GM18858 (cell line): ENCODE measurements at regions not wholly inside any gene's neighbourhood (a gene's known extent, or its start where the extent isn't known, plus 50 kb on each side); places are given as distances from the start of the nearest gene placed in this dataset.

Experiments
- ATAC-seq: cut with Tn5 transposase; IDR thresholded peaks from one replicate; pipeline ENCODE4 v1.9.1; 2021; ENCODE audit not compliant: unreplicated experiment

DNA sequence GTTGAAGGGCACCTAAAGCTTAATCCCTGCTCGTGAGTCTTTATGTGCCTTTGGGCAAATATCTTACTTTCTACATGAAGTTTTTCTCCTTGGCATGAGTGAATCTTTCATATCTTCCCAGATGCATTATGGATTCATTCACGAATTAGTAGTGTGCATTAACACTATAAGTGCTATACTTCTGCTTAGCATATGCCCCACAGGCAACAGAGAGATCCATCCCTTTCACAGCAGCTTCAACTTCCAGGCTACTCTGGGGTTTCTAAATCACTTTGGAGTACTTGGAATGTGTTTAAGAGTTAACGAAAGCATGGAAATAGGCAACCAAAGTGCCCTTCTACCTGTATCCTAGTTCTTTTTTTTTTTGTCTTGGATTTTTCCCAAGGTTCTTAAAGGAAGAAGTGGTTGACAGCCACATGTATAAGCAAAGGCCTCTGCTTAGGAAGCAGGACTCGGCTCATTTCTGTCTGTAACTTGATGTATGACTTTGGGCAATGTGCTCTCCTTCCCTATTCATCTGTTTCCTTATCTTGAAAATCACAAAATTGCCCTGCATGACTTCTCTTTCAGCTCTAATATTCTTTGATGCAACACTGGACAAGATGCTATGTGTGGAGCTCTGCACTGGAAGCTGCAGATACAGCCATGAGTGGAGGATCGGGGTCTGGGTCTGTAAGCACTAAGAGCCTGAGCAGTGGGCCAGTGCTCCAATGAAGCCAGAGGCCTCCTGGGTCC, 54.5 kb upstream of the ME3 start:
- ATAC-seq: no peak

DNA sequence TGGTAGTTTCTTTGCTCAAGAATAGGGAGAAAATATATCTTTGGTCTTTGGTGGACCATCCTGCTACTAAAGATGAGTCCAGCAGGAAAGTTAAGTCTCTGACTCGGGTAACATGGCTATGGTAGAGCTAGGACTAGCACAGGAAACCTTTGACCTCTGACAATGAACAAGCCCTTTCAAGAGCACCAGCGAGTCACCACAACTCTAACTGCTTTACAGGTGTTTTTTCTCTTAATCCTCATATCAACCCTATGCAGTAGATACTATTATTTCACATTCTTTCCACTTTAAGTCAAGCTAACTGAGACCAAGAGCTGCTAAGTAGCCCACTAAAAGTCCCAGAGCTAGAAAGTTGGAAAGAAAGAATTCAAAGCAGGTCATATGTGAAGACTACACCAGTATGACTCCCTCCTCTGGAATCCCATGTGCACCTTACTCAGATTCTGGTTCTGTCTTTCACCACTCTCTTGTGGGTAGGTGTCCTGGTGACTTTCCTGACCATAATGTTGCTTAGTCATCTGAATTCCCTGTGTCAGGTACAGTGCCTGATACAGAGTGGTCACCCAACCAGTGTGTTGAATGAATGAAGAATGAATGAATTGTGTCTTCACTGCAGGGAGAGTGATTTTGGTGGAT, 53.8 kb upstream of the ME3 start:
- no peak for ATAC-seq

GRCh38 chr11:86724137-86724536, 51.7 kb upstream of the ME3 start:
- no peak for ATAC-seq

- no peak for ATAC-seq
Observed at GRCh38 chr11:86723281-86723680, 50.9 kb upstream of the ME3 start.

- no peak for ATAC-seq
Observed at GRCh38 chr11:86722748-86723147, 50.3 kb upstream of the ME3 start.
